ENCODE measurements at regions not wholly inside any gene's neighbourhood (a gene's known extent, or its start where the extent isn't known, plus 50 kb on each side); places are given as distances from the start of the nearest gene placed in this dataset.
A peak's percentile ranks its signal among the peaks of the same experiment; 100 is the strongest.

- Histone ChIP-seq H3K4me3 (ENCODE audit: low read length in 2 of 2) (no peak overlapping the region), H3K27ac (ENCODE audit: low read depth in 1 of 2, low read length in 1 of 2) (no peak overlapping the region), H3K36me3 (ENCODE audit: control insufficient read depth in 2 of 2, insufficient read depth in 2 of 2, low read length in 1 of 2) (no peaks in the 10 kb centered on the region), H3K27me3 (ENCODE audit: control insufficient read depth in 2 of 2, insufficient read depth in 1 of 2, low read length in 1 of 2) (no peaks in the 10 kb centered on the region), H3K4me1 (ENCODE audit: control insufficient read depth in 2 of 2, insufficient read depth in 2 of 2, low read length in 2 of 2) (no peaks in the 10 kb centered on the region), H3K9me3 (ENCODE audit: control insufficient read depth in 2 of 2, insufficient read depth in 1 of 2, low read length in 1 of 2) (no peaks in the 10 kb centered on the region)
- DNase-seq (ENCODE audit: low read depth in 6 of 9, low spot score in 9 of 9), result no peak
- WGBS, result 97% methylated on average over 1 of the region's 1 CpG
These were observed 188.7 kb downstream of the CDC5L start for GRCh38 chr6:44576132-44576631.

- Histone ChIP-seq H3K4me3 (ENCODE audit: low read length in 2 of 2) (no peak overlapping the region), H3K9me3 (ENCODE audit: control insufficient read depth in 2 of 2, insufficient read depth in 1 of 2, low read length in 1 of 2) (no peaks in the 10 kb centered on the region), H3K27me3 (ENCODE audit: control insufficient read depth in 2 of 2, insufficient read depth in 1 of 2, low read length in 1 of 2) (no peaks in the 10 kb centered on the region), H3K4me1 (ENCODE audit: control insufficient read depth in 2 of 2, insufficient read depth in 2 of 2, low read length in 2 of 2) (no peaks in the 10 kb centered on the region), H3K27ac (ENCODE audit: low read depth in 1 of 2, low read length in 1 of 2) (no peak overlapping the region), H3K36me3 (ENCODE audit: control insufficient read depth in 2 of 2, insufficient read depth in 2 of 2, low read length in 1 of 2) (no peaks in the 10 kb centered on the region)
- no peak for DNase-seq (ENCODE audit: low read depth in 6 of 9, low spot score in 9 of 9)
- 95% methylated on average over 5 of the region's 5 CpGs for WGBS
These were observed 193.4 kb downstream of the CDC5L start for GRCh38 chr6:44580901-44581300.

- Histone ChIP-seq H3K36me3 (ENCODE audit: control insufficient read depth in 2 of 2, insufficient read depth in 2 of 2, low read length in 1 of 2) (no peaks in the 10 kb centered on the region), H3K4me3 (ENCODE audit: low read length in 2 of 2) (no peak overlapping the region), H3K27me3 (ENCODE audit: control insufficient read depth in 2 of 2, insufficient read depth in 1 of 2, low read length in 1 of 2) (no peaks in the 10 kb centered on the region), H3K4me1 (ENCODE audit: control insufficient read depth in 2 of 2, insufficient read depth in 2 of 2, low read length in 2 of 2) (no peaks in the 10 kb centered on the region), H3K27ac (ENCODE audit: low read depth in 1 of 2, low read length in 1 of 2) (no peak overlapping the region), H3K9me3 (ENCODE audit: control insufficient read depth in 2 of 2, insufficient read depth in 1 of 2, low read length in 1 of 2) (no peaks in the 10 kb centered on the region)
- no peak for DNase-seq (ENCODE audit: low read depth in 6 of 9, low spot score in 9 of 9)
- WGBS, result 100% methylated on average over 1 of the region's 1 CpG
These were observed 195.4 kb downstream of the CDC5L start for GRCh38 chr6:44582930-44583329.

GRCh38 chr6:44590471-44590870 is 203.0 kb downstream of the CDC5L start:
- WGBS, result 97% methylated on average over 1 of the region's 1 CpG
- Histone ChIP-seq H3K27ac (ENCODE audit: low read depth in 1 of 2, low read length in 1 of 2) (no peak overlapping the region), H3K36me3 (ENCODE audit: control insufficient read depth in 2 of 2, insufficient read depth in 2 of 2, low read length in 1 of 2) (no peaks in the 10 kb centered on the region), H3K4me3 (ENCODE audit: low read length in 2 of 2) (no peak overlapping the region), H3K27me3 (ENCODE audit: control insufficient read depth in 2 of 2, insufficient read depth in 1 of 2, low read length in 1 of 2) (no peaks in the 10 kb centered on the region), H3K9me3 (ENCODE audit: control insufficient read depth in 2 of 2, insufficient read depth in 1 of 2, low read length in 1 of 2) (no peaks in the 10 kb centered on the region), H3K4me1 (ENCODE audit: control insufficient read depth in 2 of 2, insufficient read depth in 2 of 2, low read length in 2 of 2) (no peaks in the 10 kb centered on the region)
- no peak for DNase-seq (ENCODE audit: low read depth in 6 of 9, low spot score in 9 of 9)

GRCh38 chr6:44593539-44593944 is 206.0 kb downstream of the CDC5L start:
- H3K27ac ChIP-seq (ENCODE audit: low read depth in 1 of 2, low read length in 1 of 2), result no peak overlapping the region
- no peaks in the 10 kb centered on the region for H3K36me3 ChIP-seq (ENCODE audit: control insufficient read depth in 2 of 2, insufficient read depth in 2 of 2, low read length in 1 of 2)
- H3K27me3 ChIP-seq (ENCODE audit: control insufficient read depth in 2 of 2, insufficient read depth in 1 of 2, low read length in 1 of 2), result no peaks in the 10 kb centered on the region
- H3K4me3 ChIP-seq (ENCODE audit: low read length in 2 of 2), result no peak overlapping the region
- peak; percentile 13 to 84 (median 67) for DNase-seq (ENCODE audit: low read depth in 6 of 9, low spot score in 9 of 9)
- no peaks in the 10 kb centered on the region for H3K4me1 ChIP-seq (ENCODE audit: control insufficient read depth in 2 of 2, insufficient read depth in 2 of 2, low read length in 2 of 2)
- no peaks in the 10 kb centered on the region for H3K9me3 ChIP-seq (ENCODE audit: control insufficient read depth in 2 of 2, insufficient read depth in 1 of 2, low read length in 1 of 2)
- 45% methylated on average over 2 of the region's 2 CpGs for WGBS

- H3K4me1 ChIP-seq (ENCODE audit: control insufficient read depth in 2 of 2, insufficient read depth in 2 of 2, low read length in 2 of 2), result no peaks in the 10 kb centered on the region
- 49% methylated on average over 4 of the region's 4 CpGs for WGBS
- H3K27ac ChIP-seq (ENCODE audit: low read depth in 1 of 2, low read length in 1 of 2), result no peak overlapping the region
- DNase-seq (ENCODE audit: low read depth in 6 of 9, low spot score in 9 of 9), result no peak
- H3K36me3 ChIP-seq (ENCODE audit: control insufficient read depth in 2 of 2, insufficient read depth in 2 of 2, low read length in 1 of 2), result no peaks in the 10 kb centered on the region
- no peak overlapping the region for H3K4me3 ChIP-seq (ENCODE audit: low read length in 2 of 2)
- no peaks in the 10 kb centered on the region for H3K9me3 ChIP-seq (ENCODE audit: control insufficient read depth in 2 of 2, insufficient read depth in 1 of 2, low read length in 1 of 2)
- H3K27me3 ChIP-seq (ENCODE audit: control insufficient read depth in 2 of 2, insufficient read depth in 1 of 2, low read length in 1 of 2), result no peaks in the 10 kb centered on the region
These were observed 207.0 kb downstream of the CDC5L start for GRCh38 chr6:44594481-44594880.

GRCh38 chr6:44598679-44599078 is 211.2 kb downstream of the CDC5L start:
- H3K36me3 ChIP-seq (ENCODE audit: control insufficient read depth in 2 of 2, insufficient read depth in 2 of 2, low read length in 1 of 2), result no peaks in the 10 kb centered on the region
- H3K9me3 ChIP-seq (ENCODE audit: control insufficient read depth in 2 of 2, insufficient read depth in 1 of 2, low read length in 1 of 2), result no peaks in the 10 kb centered on the region
- WGBS, result 35% methylated on average over 5 of the region's 5 CpGs
- no peaks in the 10 kb centered on the region for H3K27me3 ChIP-seq (ENCODE audit: control insufficient read depth in 2 of 2, insufficient read depth in 1 of 2, low read length in 1 of 2)
- no peak overlapping the region for H3K4me3 ChIP-seq (ENCODE audit: low read length in 2 of 2)
- DNase-seq (ENCODE audit: low read depth in 6 of 9, low spot score in 9 of 9), result peak in 1 of 9 donors; percentile 8
- no peak overlapping the region for H3K27ac ChIP-seq (ENCODE audit: low read depth in 1 of 2, low read length in 1 of 2)
- H3K4me1 ChIP-seq (ENCODE audit: control insufficient read depth in 2 of 2, insufficient read depth in 2 of 2, low read length in 2 of 2), result no peaks in the 10 kb centered on the region

GRCh38 chr6:44599672-44600071 is 212.2 kb downstream of the CDC5L start:
- 79% methylated on average over 3 of the region's 3 CpGs for WGBS
- H3K9me3 ChIP-seq (ENCODE audit: control insufficient read depth in 2 of 2, insufficient read depth in 1 of 2, low read length in 1 of 2), result no peaks in the 10 kb centered on the region
- DNase-seq (ENCODE audit: low read depth in 6 of 9, low spot score in 9 of 9), result no peak
- H3K36me3 ChIP-seq (ENCODE audit: control insufficient read depth in 2 of 2, insufficient read depth in 2 of 2, low read length in 1 of 2), result no peaks in the 10 kb centered on the region
- no peaks in the 10 kb centered on the region for H3K4me1 ChIP-seq (ENCODE audit: control insufficient read depth in 2 of 2, insufficient read depth in 2 of 2, low read length in 2 of 2)
- no peak overlapping the region for H3K27ac ChIP-seq (ENCODE audit: low read depth in 1 of 2, low read length in 1 of 2)
- no peaks in the 10 kb centered on the region for H3K27me3 ChIP-seq (ENCODE audit: control insufficient read depth in 2 of 2, insufficient read depth in 1 of 2, low read length in 1 of 2)
- H3K4me3 ChIP-seq (ENCODE audit: low read length in 2 of 2), result no peak overlapping the region

- H3K4me3 ChIP-seq (ENCODE audit: low read length in 2 of 2), result no peak overlapping the region
- no peak overlapping the region for H3K27ac ChIP-seq (ENCODE audit: low read depth in 1 of 2, low read length in 1 of 2)
- H3K4me1 ChIP-seq (ENCODE audit: control insufficient read depth in 2 of 2, insufficient read depth in 2 of 2, low read length in 2 of 2), result no peaks in the 10 kb centered on the region
- no peaks in the 10 kb centered on the region for H3K9me3 ChIP-seq (ENCODE audit: control insufficient read depth in 2 of 2, insufficient read depth in 1 of 2, low read length in 1 of 2)
- H3K27me3 ChIP-seq (ENCODE audit: control insufficient read depth in 2 of 2, insufficient read depth in 1 of 2, low read length in 1 of 2), result no peaks in the 10 kb centered on the region
- DNase-seq (ENCODE audit: low read depth in 6 of 9, low spot score in 9 of 9), result no peak
- no peaks in the 10 kb centered on the region for H3K36me3 ChIP-seq (ENCODE audit: control insufficient read depth in 2 of 2, insufficient read depth in 2 of 2, low read length in 1 of 2)
- 85% methylated on average over 9 of the region's 9 CpGs for WGBS
These were observed 215.7 kb downstream of the CDC5L start for GRCh38 chr6:44603044-44603686.
